ENCODE measurements at regions not wholly inside any gene's neighbourhood (a gene's known extent, or its start where the extent isn't known, plus 50 kb on each side); places are given as distances from the start of the nearest gene placed in this dataset.
"Not testable (repeated sequence)": the region's sequence is repeated elsewhere in the genome, so short reads cannot be mapped to it uniquely, and the experiment has no call there.

DNA sequence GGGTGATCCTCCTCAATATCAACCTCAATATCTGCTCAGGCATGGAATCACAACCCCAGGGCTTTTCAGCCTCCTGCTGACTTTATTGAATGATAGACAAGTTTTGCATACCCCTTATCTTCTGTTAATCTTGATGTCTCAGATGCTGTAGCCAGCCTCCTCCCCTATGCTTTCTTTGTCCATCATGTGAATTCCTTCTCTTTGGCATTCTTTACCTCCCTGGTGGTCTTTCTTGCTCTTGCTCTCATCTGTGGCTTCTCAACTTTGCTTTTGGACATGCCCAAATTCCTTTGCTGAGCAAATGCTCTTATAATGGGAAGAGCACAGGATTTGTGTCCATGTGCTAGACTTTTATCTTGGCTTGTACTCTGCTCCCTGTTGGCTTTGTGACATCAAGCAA lies 73.4 kb upstream of the FAM13C start:
- no peaks in the 10 kb centered on the region for H3K27me3 ChIP-seq (ENCODE audit: control insufficient read depth in 1 of 2, insufficient read depth in 2 of 2, low read length in 2 of 2)
- no peak overlapping the region for H3K9ac ChIP-seq (ENCODE audit: low read length)
- H3K36me3 ChIP-seq (ENCODE audit: insufficient read depth, low read length) = no peaks in the 10 kb centered on the region
- H3K27ac ChIP-seq (ENCODE audit: low read depth, low read length) = no peak overlapping the region
- no peak overlapping the region for H3K4me3 ChIP-seq (ENCODE audit: low read depth in 1 of 2, low read length in 2 of 2)
- H3K4me1 ChIP-seq (ENCODE audit: insufficient read depth, low read length) = peaks cover 5% of the 10 kb centered on the region
- no peaks in the 10 kb centered on the region for H3K9me3 ChIP-seq (ENCODE audit: low read length)

GRCh38 chr10:59434463-59435321 lies 72.3 kb upstream of the FAM13C start:
- Histone ChIP-seq H3K36me3 (ENCODE audit: insufficient read depth, low read length) (no peaks in the 10 kb centered on the region), H3K4me3 (ENCODE audit: low read depth in 1 of 2, low read length in 2 of 2) (no peak overlapping the region), H3K9ac (ENCODE audit: low read length) (no peak overlapping the region), H3K27me3 (ENCODE audit: control insufficient read depth in 1 of 2, insufficient read depth in 2 of 2, low read length in 2 of 2) (no peaks in the 10 kb centered on the region), H3K9me3 (ENCODE audit: low read length) (no peaks in the 10 kb centered on the region), H3K4me1 (ENCODE audit: insufficient read depth, low read length) (peaks cover 5% of the 10 kb centered on the region), H3K27ac (ENCODE audit: low read depth, low read length) (no peak overlapping the region)

DNA sequence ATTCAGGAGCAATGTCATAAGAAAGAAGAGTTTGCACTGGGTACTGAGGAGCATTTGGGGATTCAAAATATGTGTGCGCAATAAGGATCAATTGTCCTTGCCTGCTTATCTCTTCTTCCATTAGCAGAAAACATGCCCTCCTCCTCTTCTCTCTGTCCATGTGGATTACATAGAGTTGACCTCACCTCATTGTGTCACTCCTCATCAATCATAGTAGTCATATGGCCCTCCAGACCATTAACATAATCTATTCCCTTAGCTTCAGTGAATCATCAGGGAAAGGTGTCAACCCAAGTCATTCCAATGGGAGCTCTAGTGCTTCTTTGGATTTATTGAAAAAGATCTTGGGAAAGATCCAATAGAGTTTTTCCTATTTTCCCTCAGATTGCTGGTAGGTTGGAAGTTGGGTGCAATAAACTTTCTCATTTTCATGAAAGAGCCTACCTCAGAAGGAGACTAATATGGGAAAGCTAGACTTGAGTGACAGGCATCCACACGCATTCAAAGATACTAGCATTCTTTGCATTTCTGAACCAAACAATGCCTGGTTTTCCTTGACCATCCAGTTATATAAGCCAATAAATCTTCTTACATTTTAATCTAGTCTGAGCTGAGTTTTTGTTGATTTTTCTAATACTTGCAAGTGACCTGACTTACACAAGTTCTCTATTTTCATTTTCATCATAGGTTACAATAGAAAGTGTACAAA lies 71.5 kb upstream of the FAM13C start:
- no peaks in the 10 kb centered on the region for H3K9me3 ChIP-seq (ENCODE audit: low read length)
- no peaks in the 10 kb centered on the region for H3K36me3 ChIP-seq (ENCODE audit: insufficient read depth, low read length)
- no peak overlapping the region for H3K9ac ChIP-seq (ENCODE audit: low read length)
- no peaks in the 10 kb centered on the region for H3K27me3 ChIP-seq (ENCODE audit: control insufficient read depth in 1 of 2, insufficient read depth in 2 of 2, low read length in 2 of 2)
- H3K27ac ChIP-seq (ENCODE audit: low read depth, low read length) = no peak overlapping the region
- peaks cover 5% of the 10 kb centered on the region for H3K4me1 ChIP-seq (ENCODE audit: insufficient read depth, low read length)
- no peak overlapping the region for H3K4me3 ChIP-seq (ENCODE audit: low read depth in 1 of 2, low read length in 2 of 2)

- Histone ChIP-seq H3K4me3 (ENCODE audit: low read depth in 1 of 2, low read length in 2 of 2) (no peak overlapping the region), H3K4me1 (ENCODE audit: insufficient read depth, low read length) (peaks cover 5% of the 10 kb centered on the region), H3K9me3 (ENCODE audit: low read length) (no peaks in the 10 kb centered on the region), H3K27ac (ENCODE audit: low read depth, low read length) (no peak overlapping the region), H3K36me3 (ENCODE audit: insufficient read depth, low read length) (no peaks in the 10 kb centered on the region), H3K27me3 (ENCODE audit: control insufficient read depth in 1 of 2, insufficient read depth in 2 of 2, low read length in 2 of 2) (no peaks in the 10 kb centered on the region), H3K9ac (ENCODE audit: low read length) (no peak overlapping the region)
These were observed 70.0 kb upstream of the FAM13C start for GRCh38 chr10:59432207-59432900.

- not testable (repeated sequence) for H3K27ac ChIP-seq (ENCODE audit: low read depth, low read length); H3K9ac ChIP-seq (ENCODE audit: low read length)
These were observed 51.4 kb upstream of the FAM13C start for GRCh38 chr10:59413795-59414194.

More at GRCh38 chr10:59413795-59414194, 51.4 kb upstream of the FAM13C start:
- not testable (repeated sequence) for H3K4me1 ChIP-seq (ENCODE audit: insufficient read depth, low read length); H3K27me3 ChIP-seq (ENCODE audit: control insufficient read depth in 1 of 2, insufficient read depth in 2 of 2, low read length in 2 of 2); H3K9me3 ChIP-seq (ENCODE audit: low read length); H3K4me3 ChIP-seq (ENCODE audit: low read depth in 1 of 2, low read length in 2 of 2); H3K36me3 ChIP-seq (ENCODE audit: insufficient read depth, low read length)

All from muscle layer of colon (tissue), 2 donors.